ENCODE measurements at regions not wholly inside any gene's neighbourhood (a gene's known extent, or its start where the extent isn't known, plus 50 kb on each side); places are given as distances from the start of the nearest gene placed in this dataset.
A peak's percentile ranks its signal among the peaks of the same experiment; 100 is the strongest.

GRCh38 chr9:108479989-108480652 is 375.7 kb downstream of the ACTL7B start:
- DNase-seq = no peak

GRCh38 chr9:108478431-108479332 is 377.1 kb downstream of the ACTL7B start:
- no peak for DNase-seq

- DNase-seq = no peak
Measured at GRCh38 chr9:108477529-108478006, 378.2 kb downstream of the ACTL7B start.

DNA sequence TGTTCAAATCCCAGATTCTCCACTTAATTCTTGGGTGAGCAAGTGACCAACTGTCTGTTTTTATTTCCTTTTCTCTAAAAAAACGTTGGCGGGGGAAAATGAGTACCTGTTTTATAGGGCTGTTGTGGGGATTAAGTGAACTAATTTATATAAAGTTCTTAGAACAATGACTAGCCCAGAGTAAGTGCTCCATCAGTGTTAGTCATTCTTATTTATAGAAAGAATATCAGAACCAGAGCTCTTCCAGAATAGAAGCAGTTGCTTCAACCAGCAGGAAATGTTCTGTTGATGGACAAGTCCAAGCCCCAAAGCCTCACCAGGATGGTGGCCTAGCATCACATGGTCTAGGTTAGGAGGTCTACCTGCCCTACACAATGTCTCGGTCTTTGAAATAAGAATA is 379.2 kb downstream of the ACTL7B start:
- DNase-seq = no peak

DNA sequence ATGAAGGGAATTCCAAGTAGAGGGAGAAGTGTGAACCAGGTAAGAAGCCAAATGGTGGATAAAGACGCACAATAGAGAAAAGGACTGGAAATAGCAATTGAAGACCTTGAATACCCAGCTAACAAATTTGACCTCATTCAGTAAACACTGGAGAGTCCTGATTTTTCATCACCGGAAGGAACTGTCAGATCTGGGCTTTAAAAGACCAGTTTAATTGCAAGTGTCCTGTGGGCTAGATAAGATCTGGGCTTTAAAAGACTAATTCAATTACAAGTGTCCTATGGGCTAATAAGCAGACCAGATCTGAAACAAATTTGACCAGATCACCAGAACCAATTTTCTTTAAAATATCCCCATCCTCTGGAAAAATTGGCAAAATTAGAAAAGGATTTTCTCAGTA is 380.0 kb downstream of the ACTL7B start:
- DNase-seq = no peak

DNA sequence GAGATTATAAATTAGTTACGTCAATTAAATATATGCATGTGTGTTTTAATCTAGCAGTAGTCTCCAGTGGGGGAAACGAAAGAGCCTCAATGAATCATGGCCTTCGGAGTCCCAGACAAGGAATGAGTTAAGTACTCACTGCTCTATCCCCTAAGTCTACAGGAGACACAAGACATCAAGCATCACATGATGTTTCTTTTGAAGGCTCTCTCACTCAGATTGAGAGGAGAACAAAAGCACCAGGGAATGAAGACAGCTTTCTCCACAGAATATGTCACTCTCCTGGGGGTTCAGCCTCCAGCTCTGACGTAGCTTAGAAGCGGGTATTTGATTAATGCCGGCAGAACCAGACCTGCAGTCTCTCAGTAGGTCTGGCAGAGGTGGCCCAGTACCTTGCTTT is 381.4 kb downstream of the ACTL7B start:
- peak; percentile 32 for DNase-seq

- peak; percentile 8 for DNase-seq
Measured at GRCh38 chr9:108473209-108474112, 382.3 kb downstream of the ACTL7B start.

DNA sequence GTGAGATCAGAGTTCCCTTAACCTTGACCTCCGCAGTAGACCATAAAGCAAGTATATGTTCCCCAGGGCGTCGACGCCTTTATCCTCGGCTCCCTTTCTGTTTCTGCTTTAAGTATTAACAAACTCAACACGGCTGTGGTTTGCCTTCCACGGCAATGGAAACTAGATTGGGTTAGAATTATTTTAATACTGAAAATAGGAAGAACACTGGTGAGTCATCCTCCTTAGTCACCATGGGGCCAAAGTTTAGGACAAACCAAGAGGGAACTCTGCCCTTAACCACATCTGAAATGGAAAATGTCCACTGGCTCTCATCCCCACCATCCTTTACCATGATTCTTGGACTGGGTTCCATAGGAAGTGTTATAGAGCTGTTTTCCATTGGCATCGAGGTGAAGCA is 386.1 kb downstream of the ACTL7B start:
- DNase-seq = no peak

DNA sequence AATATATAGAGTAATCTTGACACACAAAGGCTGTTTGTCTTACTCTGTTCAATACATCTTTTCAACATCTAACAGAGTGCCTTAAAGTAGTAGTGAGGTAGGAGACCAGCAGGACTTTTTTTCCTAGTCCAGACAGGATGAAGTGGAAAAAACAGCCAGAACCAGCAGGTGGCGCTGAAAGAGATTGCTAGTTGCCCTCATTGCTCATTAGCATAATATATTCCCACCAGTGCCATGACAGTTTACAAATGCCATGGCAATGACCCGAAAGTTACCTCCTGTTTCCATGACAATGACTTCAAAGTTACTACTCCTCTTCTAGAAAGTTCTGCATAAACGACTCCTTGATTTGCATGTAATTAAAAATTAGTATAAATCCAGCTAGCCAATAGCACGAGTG is 387.4 kb downstream of the ACTL7B start:
- no peak for DNase-seq

DNA sequence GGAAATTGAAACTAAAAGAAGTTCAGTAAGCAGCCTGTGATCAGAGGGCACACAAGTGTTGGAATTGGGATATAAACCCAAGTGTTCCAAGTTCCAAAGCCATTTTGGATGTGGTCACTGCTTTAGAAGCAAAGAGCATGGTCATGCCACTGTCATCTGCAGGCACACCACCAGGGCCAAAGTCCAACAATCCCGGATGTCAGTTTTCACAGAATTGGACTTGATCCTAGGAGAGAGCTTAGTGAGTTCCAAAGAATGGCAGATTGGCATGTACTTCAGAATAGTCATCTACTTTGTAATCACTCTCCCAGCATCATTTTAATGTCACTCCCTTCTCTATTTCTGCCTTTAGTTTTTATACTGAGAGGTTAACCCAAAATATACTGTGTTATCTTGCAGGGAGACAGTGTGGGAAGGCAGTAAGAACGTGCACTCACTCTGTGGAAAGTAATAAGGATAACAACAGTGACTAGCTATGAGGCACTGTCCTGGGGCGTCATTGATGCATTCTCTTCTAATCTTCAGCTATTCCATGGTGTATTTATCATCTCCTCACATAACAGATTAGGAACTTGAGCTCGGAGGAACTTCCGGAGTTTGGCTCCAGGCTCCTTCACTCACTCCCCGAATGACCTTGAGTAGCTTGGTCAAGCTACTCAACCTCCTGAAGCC is 388.0 kb downstream of the ACTL7B start:
- no peak for DNase-seq

- DNase-seq = no peak
Measured at GRCh38 chr9:108467161-108467560, 388.6 kb downstream of the ACTL7B start.

GRCh38 chr9:108466304-108466703 is 389.5 kb downstream of the ACTL7B start:
- no peak for DNase-seq

DNA sequence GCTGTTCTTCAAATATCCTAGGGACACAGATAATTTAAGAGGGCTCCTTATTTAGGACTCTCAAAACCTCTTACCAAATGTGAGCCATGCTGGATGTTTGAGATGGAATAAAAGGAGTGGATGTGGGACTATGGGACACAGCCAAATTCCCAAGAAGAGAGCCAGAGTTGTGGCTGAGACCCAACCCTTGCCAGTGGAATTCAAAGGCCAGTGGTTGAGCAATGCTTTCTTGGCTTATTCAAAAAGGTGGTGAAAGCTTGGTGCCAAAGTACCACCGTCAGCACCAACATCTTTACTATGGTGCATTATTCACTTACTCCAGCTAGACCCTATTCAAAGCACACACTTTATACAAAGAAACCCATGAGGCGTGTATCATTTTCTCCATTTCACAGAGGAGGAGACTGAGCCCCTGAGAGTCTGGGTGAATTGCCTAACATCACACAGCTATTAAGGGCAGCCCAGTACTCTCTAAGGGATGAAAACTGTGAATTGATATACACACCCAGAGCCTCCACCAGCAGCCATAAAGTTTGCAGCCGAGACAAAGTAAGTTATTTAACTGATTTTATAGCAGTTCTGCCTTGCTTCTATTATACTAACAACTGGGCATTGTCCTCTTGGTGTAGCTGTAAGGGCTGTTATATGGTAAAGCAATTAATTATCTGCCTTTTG is 391.7 kb downstream of the ACTL7B start:
- no peak for DNase-seq

GRCh38 chr9:108456903-108457302 is 398.9 kb downstream of the ACTL7B start:
- no peak for DNase-seq

DNA sequence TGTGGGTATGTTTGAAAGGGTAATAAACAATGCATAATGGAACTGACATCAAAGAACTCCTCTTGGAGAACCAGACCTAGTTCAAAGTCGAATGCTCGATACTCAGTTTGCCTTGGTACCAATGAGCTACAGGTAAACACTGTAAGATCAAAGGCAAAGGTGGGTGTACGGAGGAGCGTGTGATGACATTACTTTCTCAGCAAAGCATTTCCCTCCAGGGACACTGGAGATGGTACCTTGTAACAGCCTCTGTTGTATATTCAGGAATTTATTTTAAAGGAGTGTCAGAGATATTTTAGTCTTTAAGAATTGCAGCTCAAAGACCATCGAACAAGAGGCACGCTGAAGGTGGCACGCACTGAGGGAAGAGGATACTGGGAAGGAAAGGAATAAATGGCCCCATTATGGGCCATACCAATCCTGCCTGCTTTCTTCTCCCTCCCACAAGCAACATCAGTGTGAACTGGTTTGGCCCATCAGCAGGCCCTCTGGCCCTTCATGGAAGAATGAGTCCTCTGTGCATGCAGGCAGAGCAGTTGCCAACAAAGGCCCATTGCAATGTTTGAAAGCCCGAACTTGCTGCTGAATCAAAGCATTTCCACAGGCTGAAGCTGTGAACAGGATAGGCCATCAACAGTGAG is 410.2 kb downstream of the ACTL7B start:
- DNase-seq = no peak

GRCh38 chr9:108444400-108445358 is 411.1 kb downstream of the ACTL7B start:
- no peak for DNase-seq

GRCh38 chr9:108443741-108444140 is 412.0 kb downstream of the ACTL7B start:
- DNase-seq = no peak

DNA sequence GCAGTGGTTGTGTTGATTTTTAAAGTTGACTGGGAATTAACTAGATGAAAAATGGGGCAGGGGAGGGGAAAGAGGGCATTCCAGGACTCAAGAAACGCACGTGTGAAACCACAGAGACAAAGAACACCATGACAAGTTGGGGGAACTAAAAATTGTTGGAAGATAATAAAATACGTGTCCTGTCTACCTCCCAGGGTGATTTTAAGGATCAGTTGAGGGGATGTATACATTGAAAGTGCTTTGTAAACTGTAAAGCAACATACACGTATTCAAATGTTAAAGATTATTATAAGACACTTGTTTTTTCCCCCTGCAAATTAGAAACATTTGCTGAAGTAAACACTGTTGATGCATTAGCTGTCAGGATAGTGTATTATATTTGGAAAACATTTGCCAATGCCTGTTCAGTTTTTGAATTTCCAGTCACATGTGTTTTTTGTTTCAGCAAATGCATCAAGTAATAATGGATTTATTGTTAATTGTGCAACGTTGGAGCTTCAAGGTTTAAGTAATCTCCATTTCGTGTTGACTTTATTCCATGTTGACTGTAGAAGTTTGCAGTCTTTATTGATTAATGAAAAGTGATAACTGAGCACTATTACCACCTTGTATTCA is 412.7 kb downstream of the ACTL7B start:
- no peak for DNase-seq

GRCh38 chr9:108442627-108443018 is 413.2 kb downstream of the ACTL7B start:
- peak; percentile 3 for DNase-seq

DNA sequence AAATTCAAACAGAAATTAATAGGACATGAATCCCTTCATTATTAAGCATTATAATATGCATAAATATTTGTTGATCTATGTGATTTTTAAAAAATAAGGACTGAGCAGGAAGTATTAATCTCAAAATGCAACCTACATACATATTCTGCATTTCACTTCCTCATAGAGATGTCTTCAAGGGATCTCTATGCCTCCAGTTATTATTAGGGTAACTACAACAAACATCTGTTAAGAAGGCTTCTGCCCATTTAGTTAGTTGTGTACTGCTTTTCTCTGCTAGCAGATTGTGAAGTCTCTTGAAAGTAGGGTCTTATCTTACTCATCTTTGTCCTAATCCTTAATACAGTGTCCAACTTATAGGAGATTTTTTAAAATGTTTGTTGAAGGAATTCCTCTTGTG is 414.1 kb downstream of the ACTL7B start:
- no peak for DNase-seq

Data from retina (tissue), 1 donor.